ENCODE measurements at regions not wholly inside any gene's neighbourhood (a gene's known extent, or its start where the extent isn't known, plus 50 kb on each side); places are given as distances from the start of the nearest gene placed in this dataset.
"Not testable (repeated sequence)": the region's sequence is repeated elsewhere in the genome, so short reads cannot be mapped to it uniquely, and the experiment has no call there.

DNA sequence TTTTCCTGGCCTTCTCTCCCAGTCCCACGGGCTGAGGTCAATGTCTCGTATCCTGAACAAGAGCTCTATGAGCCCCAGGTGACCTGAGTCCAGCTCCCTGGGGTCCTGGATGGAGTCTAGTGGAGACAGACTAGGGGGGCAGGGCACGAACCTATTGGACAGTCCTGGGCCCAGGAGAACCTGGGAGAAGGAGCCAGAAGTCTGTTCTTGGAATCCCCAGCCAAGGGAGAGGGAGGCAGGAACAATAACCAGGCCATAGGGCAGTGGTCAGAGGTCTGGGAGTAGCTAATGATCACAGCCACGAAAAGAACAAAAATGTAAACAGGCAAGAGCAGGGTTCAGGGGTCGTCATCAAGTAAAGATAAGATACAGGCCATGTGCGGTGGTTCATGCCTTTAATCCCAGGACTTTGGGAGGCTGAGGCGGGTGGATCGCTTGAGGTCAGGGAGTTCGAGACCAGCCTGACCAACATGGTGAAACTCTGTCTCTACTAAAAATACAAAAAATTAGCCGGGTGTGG is 60.8 kb downstream of the COPRS start:
- DNase-seq = no peak

DNA sequence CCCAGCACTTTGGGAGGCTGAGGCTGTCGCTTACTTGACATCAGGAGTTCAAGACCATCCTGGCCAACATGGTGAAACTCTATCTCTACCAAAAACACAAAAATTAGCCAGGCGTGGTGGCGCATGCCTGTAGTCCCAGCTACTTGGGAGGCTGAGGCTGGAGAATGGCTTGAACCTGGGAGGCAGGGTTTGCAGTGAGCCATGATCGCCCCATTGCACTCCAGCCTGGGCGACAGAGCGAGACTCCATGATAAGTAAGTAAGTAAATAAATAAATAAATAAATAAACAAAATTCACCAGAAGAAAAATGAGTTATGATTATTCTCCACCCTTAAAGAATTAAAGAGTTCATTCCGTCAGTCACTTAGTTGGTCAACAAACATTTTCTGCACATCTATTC is 63.1 kb downstream of the COPRS start:
- not testable (repeated sequence) for DNase-seq

DNA sequence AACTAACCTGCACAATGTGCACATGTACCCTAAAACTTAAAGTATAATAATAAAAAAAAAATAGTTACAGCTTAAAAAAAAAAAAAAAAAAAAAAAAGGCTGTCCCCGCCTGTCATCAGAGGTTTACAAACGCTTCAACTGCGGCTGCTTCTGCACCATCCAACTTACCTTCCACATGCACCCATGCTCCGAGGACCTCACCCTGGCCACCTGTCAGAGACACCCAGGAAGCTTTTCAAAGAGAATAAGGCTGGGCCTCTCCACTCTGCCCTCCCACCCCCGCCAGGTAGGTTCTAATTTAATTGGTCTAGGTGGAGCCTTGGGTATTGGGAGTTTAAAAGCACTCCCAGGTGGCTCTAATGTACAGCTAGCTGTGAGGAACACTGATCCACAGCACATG is 64.9 kb downstream of the COPRS start:
- DNase-seq = no peak

DNA sequence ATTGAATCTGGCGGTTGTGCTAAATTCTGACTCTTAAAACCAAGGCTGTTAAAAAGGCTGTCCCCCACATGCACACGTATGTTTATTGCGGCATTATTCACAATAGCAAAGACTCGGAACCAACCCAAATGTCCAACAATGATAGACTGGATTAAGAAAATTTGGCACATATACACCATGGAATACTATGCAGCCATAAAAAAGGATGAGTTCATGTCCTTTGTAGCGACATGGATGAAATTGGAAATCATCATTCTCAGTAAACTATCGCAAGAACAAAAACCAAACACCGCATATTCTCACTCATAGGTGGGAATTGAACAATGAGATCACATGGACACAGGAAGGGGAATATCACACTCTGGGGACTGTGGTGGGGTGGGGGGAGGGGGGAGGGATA is 65.4 kb downstream of the COPRS start:
- DNase-seq = not testable (repeated sequence)

DNA sequence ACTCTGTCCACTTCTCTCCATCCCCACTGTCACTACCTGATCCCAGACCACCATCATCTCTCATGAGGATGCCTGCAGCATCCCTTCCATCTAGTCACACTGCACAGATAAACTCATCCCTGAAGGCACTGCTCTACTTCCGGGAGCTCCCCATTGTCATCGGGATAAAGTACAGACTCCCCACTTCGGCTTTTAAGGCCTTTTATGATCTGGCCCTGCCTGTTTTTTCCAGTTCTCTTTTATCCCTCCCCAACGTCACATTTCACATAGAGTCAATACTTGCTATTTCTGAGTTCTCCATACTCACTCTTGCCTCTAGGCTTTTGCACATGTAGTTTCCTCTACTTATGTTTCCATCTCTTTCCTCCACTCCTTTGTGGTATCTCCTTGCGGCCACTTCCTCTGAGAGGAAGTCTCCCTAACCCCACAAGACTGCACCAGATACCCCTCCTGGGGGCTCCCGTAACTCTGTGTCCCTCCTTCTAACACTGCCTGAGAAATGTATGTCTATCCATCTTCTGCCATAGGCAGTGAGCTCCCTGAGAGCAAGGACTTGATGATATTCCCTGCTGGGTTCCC is 66.9 kb downstream of the COPRS start:
- no peak for DNase-seq

DNA sequence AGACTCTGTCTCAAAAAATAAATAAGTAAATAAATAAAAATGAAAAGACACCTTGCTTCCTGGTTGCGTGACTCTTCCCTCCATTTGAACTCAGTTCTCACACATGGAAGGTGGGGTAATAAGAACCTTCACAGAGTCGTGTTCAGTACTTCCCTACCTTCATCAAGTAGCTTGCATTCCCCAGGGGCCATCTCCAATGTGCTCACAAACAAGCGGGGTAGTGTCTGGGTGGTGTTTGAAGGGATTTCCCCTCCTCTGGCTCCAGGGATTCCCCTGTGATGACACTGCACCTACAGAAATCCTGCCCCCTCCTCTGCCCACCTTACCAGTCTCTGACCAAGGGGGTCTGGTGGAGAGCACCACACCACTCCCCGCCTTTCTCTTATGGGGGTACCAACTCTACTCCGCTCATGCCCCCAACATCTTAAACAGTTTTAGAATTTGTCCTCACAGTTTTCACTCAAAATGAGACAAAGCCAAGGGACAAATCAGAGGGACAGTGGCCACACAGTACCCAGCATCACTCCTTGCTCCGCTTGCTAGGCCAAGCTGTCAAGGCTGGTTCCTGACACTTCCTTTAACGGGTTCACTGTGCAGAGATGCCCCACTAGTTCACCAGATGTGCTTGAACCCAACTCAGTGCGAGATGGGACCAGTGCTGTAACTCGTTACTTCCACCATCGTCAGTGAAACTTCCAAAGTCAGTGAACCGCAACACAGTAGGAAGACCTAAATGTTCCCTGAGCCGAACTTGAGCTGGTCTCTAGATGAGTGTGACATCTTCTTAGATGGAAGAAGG is 69.1 kb downstream of the COPRS start:
- no peak for DNase-seq

DNA sequence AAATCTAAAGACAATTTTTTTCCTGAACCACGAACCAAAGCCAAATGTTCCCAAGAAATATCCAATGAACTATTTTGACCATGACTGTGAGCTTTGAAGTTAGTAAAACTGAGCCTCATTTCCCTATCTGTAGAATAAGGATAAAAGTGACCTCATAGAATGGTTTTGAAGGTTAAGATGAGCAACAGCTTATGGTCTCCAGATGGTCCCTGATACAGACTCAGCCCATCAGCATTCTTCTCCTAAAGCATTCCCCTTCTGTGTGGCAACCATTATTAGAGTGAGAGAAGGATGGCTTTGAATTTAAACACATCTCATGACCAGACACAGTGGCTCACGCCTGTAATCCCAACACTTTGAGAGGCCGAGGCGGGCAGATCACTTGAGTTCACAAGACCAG is 70.1 kb downstream of the COPRS start:
- no peak for DNase-seq

DNA sequence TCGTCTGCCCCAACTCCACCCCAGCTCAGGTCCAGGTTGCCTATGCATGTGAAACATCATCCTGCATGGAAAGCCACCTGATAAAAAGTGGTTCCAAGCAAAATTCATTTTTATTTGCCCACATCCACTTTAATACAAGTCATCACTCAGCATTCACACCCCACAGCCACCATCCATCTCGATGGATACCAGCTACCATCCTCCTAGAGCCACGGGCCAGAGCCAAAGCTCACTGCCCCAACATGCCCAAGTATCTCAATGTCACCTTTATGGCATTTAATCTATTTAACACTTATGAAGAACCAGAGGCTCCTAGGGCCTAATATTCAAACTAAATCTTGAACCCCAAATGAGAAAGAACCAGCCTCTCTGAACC is 70.5 kb downstream of the COPRS start:
- DNase-seq = no peak

DNA sequence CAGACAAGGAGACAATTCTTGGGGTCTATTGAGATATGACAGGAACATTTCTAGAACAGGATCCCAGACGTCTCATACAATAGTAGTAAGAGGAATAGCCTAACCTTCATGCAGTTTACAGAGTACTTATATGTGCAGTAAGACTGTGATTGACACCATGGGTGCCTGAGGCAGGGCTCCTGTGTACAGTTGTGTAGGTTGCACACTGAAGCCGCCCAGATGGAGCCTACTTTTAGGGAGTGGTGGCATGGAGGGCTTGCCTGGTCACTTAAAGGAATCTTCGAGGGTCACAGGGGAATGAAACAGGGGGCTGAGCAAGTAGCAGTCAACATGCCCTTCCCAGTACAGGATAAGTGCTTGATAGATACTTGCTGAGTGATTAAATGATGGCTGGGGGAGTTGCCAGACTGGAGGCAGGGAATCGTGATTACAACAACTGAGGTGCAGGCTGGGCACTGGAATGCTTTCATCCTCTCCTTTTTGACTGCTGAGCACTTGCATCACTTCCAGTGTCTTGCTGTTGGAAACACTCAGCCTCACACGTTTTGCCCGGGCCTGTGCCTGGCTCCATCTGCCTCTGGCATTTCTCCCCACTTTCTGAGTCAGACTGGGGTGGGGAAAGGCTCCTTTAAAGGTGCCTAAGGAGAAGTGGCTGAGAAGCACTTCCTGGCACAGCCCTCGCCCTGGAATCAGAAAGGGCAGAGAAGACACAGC is 71.0 kb downstream of the COPRS start:
- no peak for DNase-seq

DNA sequence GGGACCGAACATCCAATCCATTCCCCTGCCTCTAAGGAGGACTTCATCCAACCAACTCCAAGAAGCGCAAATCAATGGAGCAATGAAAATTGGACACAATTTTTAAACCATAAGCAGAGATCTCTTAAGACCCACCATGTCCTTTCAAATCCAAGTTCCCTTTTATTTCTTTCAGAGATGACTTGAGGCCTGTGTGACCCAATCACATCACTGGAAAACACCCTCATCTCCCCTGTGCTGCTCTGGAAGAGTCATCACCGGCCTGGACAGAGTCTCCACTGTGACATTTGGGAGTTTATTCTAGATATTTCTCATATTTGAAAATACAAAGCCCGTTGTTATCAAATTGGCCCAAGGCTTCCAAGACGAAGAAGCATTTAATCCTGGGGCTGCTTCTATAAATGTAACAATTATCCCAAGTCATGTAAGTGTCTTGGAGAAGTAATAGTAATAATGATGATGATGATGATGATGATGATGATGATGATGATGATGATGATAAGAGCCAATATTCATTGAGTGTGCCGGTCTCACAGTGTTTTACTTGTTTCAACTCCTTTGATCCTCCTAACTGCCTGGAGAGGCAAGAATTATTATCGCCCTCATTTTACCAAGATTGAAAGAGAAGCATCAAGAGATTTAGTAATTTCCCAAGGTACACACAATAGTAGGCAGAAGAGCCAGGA is 72.1 kb downstream of the COPRS start:
- DNase-seq = no peak

DNA sequence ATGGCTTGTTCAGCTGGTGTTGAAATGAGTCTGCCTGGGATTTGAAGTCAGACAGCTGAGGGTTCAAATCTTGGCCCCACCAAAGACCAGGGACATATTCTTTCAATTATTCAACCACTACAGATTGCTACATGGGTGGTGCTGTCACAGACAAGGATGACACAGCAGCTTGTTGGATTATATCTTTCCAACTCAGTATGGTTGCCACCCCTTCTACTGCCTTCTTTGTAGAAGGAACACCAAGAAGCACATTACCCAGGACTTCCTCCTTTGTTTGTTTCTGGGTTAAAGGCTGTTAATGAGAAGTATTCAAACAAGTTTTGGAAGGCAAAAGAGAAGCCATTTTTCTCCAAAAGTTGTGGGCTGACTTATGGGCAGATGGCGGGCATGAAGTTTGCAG is 78.6 kb downstream of the COPRS start:
- DNase-seq = no peak

DNA sequence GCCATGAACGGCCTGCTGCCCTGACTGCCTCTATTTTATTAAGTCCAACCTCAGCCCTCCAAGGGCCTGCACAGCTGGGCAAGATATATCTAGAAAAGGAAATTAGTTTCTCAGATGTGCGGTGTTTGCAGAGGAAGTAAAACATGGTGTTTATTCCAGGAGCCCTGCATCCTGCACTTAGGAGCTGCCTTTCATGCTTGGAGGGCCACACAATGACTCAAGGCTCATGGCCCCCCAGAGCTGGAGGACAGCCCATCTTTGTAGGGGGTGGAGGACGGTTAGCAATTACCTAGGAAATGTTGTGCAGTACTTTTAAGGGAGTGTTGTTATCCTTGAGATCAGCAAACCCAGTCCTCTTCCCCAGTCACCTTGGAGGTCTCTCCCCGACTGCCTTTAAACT is 80.5 kb downstream of the COPRS start:
- DNase-seq = no peak

DNA sequence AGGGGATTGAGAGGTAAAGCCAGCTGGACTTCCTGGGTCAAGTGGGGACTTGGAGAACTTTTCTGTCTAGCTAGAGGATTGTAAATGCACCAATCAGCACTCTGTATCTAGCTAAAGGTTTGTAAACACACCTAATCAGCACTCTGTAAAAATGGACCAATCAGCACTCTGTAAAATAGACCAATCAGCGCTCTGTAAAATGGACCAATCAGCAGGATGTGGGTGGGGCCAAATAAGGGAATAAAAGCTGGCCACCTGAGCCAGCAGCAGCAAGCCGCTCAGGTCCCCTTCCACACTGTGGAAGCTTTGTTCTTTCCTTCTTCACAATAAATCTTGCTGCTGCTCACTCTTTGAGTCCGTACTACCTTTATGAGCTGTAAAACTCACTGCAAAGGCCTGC is 87.7 kb downstream of the COPRS start:
- DNase-seq = not testable (repeated sequence)

DNA sequence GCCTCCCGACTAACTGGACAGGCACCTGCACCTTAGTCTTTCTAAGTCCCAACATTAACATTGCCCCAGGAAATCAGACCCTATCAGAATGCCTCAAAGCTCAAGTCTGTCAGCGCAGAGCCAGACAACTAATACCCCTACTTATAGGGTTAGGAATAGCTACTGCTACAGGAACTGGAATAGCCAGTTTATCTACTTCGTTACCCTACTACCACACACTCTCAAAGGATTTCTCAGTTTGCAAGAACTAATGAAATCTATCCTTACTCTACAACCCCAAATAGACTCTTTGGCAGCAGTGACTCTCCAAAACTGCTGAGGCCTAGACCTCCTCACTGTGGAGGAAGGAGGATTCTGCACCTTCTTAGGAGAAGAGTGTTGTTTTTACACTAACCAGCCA is 88.5 kb downstream of the COPRS start:
- not testable (repeated sequence) for DNase-seq

DNA sequence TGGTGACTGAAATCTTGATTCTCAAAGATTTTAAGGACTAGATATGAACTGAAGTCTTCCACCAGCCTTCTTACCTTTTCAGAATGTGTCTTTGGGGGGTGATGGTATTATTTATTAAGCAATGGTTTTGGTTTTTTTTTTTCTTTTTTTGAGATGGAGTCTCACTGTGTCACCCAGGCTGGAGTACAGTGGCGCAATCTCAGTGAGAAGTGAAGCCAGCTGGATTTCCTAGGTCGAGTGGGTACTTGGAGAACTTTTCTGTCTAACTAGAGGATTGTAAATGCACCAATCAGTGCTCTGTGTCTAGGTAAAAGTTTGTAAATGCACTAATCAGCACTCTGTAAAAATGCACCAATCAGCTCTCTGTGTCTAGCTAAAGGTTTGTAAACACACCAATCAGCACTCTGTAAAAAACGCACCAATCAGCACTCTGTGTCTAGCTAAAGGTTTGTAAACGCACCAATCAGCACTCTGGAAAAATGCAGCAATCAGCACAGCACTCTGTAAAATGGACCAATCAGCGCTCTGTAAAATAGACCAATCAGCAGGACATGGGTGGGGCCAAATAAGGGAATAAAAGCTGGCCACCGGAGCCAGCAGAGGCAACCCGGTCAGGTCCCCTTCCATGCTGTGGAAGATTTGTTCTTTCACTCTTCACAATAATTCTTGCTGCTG is 97.1 kb downstream of the COPRS start:
- not testable (repeated sequence) for DNase-seq

DNA sequence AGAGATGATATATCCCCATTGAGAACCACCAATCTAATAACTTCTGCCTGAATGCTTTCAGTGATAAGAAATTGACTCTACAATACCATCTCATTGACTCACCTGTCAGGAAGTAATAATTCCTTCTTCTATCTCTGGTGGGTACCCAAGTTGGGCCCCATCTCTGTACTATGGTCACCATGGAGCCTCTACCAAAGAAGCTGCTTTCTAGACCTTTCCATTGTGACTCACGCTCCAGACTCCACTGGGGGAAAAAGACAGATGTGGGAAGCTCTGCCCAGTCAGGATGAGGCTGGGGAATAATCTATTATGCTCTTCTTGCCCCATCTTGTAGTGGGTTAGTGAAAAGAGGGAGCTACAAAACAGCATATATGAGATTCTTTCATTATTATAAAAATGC is 100.4 kb downstream of the COPRS start:
- DNase-seq = no peak

DNA sequence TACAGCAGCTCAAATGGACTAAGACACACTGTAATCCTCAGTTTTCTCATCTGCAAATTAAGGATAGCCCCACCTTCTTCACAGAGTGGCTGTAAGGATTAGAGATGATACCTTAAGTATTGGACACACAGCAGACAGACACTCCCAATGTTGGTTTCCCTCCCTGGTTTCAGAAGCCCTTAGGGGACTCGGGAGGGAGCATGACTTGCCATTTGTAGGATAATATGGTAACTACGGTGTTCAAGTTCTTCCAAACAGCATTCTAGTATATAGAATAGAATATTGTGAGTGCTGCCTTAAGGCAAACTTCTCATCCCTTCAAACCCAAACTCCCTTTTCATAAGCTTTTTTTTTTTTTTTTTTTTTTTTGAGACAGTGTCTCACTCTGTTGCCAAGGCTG is 101.9 kb downstream of the COPRS start:
- DNase-seq = no peak

DNA sequence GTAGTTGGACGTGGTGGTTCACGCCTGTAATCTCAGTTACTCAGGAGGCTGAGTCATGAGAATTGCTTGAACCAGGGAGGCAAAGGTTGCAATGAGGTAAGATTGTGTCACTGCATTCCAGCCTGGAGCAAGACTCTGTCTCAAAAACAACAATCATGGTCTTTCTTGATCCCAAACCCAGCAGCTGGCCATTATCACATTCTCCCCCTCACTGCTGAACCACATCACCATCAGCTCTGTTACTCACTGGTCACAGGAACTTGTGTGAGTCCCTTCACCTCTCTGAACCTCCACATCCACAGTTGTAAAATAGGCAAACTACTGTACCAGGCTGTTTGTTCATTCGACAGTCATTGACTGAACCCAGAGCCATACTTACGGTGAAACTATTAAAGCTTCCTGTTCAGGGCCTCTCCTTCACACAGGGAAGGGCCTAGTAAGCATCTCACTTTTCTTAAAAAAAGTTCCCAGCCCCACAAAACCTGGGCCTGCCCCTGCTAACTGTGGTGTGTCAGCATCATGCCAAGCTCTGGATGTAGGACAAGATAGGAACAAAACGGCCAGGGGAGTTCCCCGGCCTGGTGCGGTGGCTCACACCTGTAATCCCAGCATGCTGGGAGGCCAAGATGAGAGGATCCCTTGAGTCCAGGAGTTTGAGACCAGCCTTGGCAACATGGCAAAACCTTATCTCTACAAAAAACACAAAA is 104.7 kb downstream of the COPRS start:
- no peak for DNase-seq

DNA sequence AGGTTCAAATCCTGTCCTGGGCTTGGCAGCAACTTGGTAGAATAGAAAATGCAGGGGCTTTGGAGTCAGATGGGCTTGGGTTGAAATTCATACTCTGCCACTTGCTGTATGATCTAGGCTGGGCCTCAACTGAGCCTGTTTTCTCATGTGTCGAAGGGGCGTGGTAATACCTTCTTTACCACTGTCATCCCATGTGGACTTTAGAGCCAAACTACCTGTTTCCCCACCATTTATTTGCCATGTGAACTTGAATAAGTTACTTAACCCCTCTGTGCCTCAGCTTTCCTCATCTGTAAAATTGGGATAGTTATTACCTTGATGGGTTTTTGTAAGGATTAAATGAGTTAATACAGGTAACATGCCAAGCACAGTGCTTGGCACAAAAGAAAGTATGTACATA is 106.0 kb downstream of the COPRS start:
- DNase-seq = no peak

DNA sequence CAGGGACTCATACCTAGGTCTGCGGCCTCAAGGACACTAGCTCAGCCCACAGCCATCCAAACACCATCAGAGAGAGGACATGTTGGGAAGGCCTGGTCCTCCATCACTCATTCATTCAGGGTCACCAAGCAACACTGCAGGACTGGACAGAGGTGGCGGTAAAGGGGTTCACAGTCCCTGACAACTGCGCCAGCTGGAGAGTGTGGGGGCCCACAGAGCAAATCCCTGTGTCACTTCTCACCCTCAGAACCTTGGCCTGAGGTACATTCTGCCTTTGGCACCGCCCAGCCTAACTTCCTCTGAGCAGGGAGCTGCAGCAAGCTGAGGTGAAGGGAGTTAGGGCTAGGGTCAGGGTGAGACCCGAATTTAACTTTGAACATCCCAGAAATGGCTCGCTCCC is 106.5 kb downstream of the COPRS start:
- DNase-seq = no peak

DNA sequence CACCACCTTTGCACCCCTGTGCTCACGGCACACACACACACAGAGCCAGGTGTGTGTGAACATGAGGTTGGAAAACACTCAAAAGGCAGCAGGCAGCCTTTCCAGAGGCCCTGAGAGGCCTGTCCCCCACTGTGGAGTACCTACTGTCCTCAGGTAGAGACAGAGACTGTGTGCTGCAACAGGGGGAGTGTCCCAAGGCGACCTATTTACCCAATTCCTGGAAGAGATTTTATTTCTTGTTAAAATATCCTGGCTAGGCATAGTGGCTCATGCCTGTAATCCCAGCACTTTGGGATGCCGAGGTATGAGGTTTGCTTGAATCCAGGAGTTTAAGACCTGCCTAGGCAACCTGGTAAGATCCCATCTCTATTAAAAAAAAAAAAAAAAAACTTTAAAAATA is 108.5 kb downstream of the COPRS start:
- DNase-seq = no peak

DNA sequence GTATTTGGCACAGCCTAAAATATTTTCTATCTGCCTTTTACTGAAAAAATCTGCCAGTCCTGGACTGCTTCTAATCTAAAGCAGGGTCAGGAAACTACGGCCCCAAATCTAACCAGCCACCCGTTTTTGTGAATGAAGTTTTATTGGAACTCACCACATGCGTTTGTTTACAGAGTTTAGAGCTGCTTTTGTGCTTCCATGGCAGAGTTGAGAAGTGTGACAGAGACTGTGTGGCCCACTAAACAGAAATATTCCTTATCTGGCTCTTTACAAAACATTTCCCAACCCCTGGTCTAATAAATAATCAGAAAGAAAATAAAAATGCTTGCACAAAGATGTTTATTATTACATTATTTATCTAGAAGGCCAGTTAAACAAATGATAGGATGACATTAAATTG is 110.2 kb downstream of the COPRS start:
- no peak for DNase-seq
